NCI-H2107 treated with DMSO at 0.1 percent for 48 hours (cell line): ENCODE measurements at regions not wholly inside any gene's neighbourhood (a gene's known extent, or its start where the extent isn't known, plus 50 kb on each side); places are given as distances from the start of the nearest gene placed in this dataset.
"Not testable (repeated sequence)": the region's sequence is repeated elsewhere in the genome, so short reads cannot be mapped to it uniquely, and the experiment has no call there.

Source experiments
- DNase-seq: peaks from one replicate; lab custom pipeline; 2025; ENCODE audit not compliant: unreplicated experiment; lab: John Stamatoyannopoulos, UW

GRCh38 chr7:27457603-27458565, 204.8 kb downstream of the HIBADH start:
- not testable (repeated sequence) for DNase-seq

- no peak for DNase-seq
Observed at GRCh38 chr7:27459021-27459730, 203.5 kb downstream of the HIBADH start.

GRCh38 chr7:27459731-27460053, 203.0 kb downstream of the HIBADH start:
- DNase-seq = no peak

GRCh38 chr7:27462575-27463270, 200.0 kb downstream of the HIBADH start:
- DNase-seq = no peak

- no peak for DNase-seq
Observed at GRCh38 chr7:27464970-27465369, 197.7 kb downstream of the HIBADH start.

- no peak for DNase-seq
Observed at GRCh38 chr7:27466703-27467102, 196.0 kb downstream of the HIBADH start.

GRCh38 chr7:27472043-27472442, 190.6 kb downstream of the HIBADH start:
- no peak for DNase-seq
